Endothelial cell of umbilical vein (primary cell): ENCODE measurements at regions not wholly inside any gene's neighbourhood (a gene's known extent, or its start where the extent isn't known, plus 50 kb on each side); places are given as distances from the start of the nearest gene placed in this dataset.

Source experiments
- BruUV-seq: library from RNA; stranded (reverse); fragments of 400-500 nt; replicated peaks from 2 replicates; lab custom pipeline; 2021; lab: Mats Ljungman, UMichigan
- CTCF ChIA-PET: fragments of 300-600, 350-600 bp; sonication (Branson Sonifier 250); formaldehyde crosslinking; loops from one replicate; lab custom pipeline; 2021; ENCODE audit warnings: antibody characterized with exemption, inconsistent platforms; lab: Charles Lee
- POLR2A ChIA-PET: fragments of 300-600, 350-600 bp; sonication (Branson Sonifier 250); formaldehyde crosslinking; loops from one replicate; lab custom pipeline; 2021; ENCODE audit warnings: antibody characterized with exemption, inconsistent platforms; lab: Charles Lee
- DNase-seq: peaks from one replicate; pipeline ENCODE4 v3.0.0-alpha.2; 2011; ENCODE audit warnings: low read depth, low spot score
- FAIRE-seq: peaks from 2 replicates; lab custom pipeline; 2011; peaks lifted over from hg19 to GRCh38; lab: Jason Lieb, UNC
- H2AFZ ChIP-seq: 2 replicates; pipeline ENCODE4 v1.6.0; 2012; ENCODE audit warnings: low read depth, low read length, control low read depth, inconsistent platforms
- H3K27ac ChIP-seq: 2 replicates; pipeline ENCODE4 v1.5.1; 2011; ENCODE audit warnings: low read depth, mild to moderate bottlenecking, control low read depth, low read length, moderate library complexity; ENCODE audit not compliant: insufficient read depth
- H3K27me3 ChIP-seq, 2 experiments: 2 replicates each; pipeline versions ENCODE4 v1.6.0 to v1.6.1; 2011; ENCODE audit warnings: low read length in 2 of 2, mixed read lengths in 1 of 2; ENCODE audit not compliant: control insufficient read depth in 2 of 2, insufficient read depth in 2 of 2
- H3K36me3 ChIP-seq, 2 experiments: 2 replicates in 1 of 2; 3 replicates in 1 of 2; pipeline ENCODE4 v1.5.1; 2011; ENCODE audit warnings: low read length in 2 of 2, mild to moderate bottlenecking in 1 of 2, moderate library complexity in 1 of 2; ENCODE audit not compliant: control insufficient read depth in 2 of 2, insufficient read depth in 2 of 2; ENCODE audit errors: extremely low read depth in 1 of 2
- H3K4me1 ChIP-seq: 3 replicates; pipeline ENCODE4 v1.5.1; 2011; ENCODE audit warnings: mild to moderate bottlenecking, low read length; ENCODE audit not compliant: control insufficient read depth, insufficient read depth; ENCODE audit errors: extremely low read depth
- H3K4me2 ChIP-seq: 2 replicates; pipeline ENCODE4 v1.6.1; 2011; ENCODE audit warnings: low read length, control low read depth, mixed read lengths; ENCODE audit not compliant: insufficient read depth
- H3K4me3 ChIP-seq, 3 experiments: fragments of 200-600 bp in 1 of 3; sonication (generic), shearing (Covaris generic) in 1 of 3; replicated peaks in 1 of 3; 2 replicates each; pipeline ENCODE4 v1.5.1; 2011 to 2016; ENCODE audit warnings: control low read depth in 3 of 3, low read length in 3 of 3, mild to moderate bottlenecking in 2 of 3, inconsistent platforms in 1 of 3, low read depth in 1 of 3, moderate library complexity in 1 of 3; ENCODE audit not compliant: insufficient read depth in 1 of 3
- H3K79me2 ChIP-seq: 2 replicates; pipeline ENCODE4 v1.6.0; 2012; ENCODE audit warnings: low read length, inconsistent platforms; ENCODE audit not compliant: control insufficient read depth, insufficient read depth
- H3K9ac ChIP-seq: replicated peaks from 2 replicates; pipeline ENCODE3; 2011; ENCODE audit warnings: low read length, control low read depth; ENCODE audit not compliant: insufficient read depth; ENCODE audit errors: extremely low read depth
- H3K9me1 ChIP-seq: replicated peaks from 3 replicates; pipeline ENCODE4 v1.6.0; 2011; ENCODE audit warnings: mild to moderate bottlenecking, low read length; ENCODE audit not compliant: control insufficient read depth, insufficient read depth; ENCODE audit errors: extremely low read depth
- H3K9me3 ChIP-seq: replicated peaks from 2 replicates; pipeline ENCODE4 v1.5.1; 2012; ENCODE audit warnings: low read length, inconsistent platforms; ENCODE audit not compliant: control insufficient read depth, insufficient read depth
- H4K20me1 ChIP-seq: replicated peaks from 2 replicates; pipeline ENCODE3; 2011; ENCODE audit warnings: mild to moderate bottlenecking, low read length; ENCODE audit not compliant: control insufficient read depth, insufficient read depth; ENCODE audit errors: extremely low read depth
- EZH2 ChIP-seq: IDR thresholded peaks from 2 replicates; pipeline ENCODE4 v1.6.1; 2012; ENCODE audit warnings: borderline replicate concordance, low read depth, mild to moderate bottlenecking, moderate library complexity, low read length, inconsistent platforms; ENCODE audit not compliant: severe bottlenecking
- FOS ChIP-seq: IDR thresholded peaks from 2 replicates; pipeline ENCODE4 v1.6.1; 2011; ENCODE audit warnings: mild to moderate bottlenecking, low read length, moderate library complexity, borderline replicate concordance; ENCODE audit not compliant: insufficient read depth
- GATA2 ChIP-seq: IDR thresholded peaks from 2 replicates; pipeline ENCODE4 v1.7.0; 2011; ENCODE audit warnings: low read depth, mild to moderate bottlenecking, moderate library complexity, mixed read lengths, low read length; ENCODE audit not compliant: insufficient read length, insufficient read depth
- JUN ChIP-seq: IDR thresholded peaks from 2 replicates; pipeline ENCODE4 v1.6.1; 2011; ENCODE audit warnings: borderline replicate concordance, low read depth; ENCODE audit not compliant: insufficient read length, insufficient read depth
- MYC ChIP-seq: IDR thresholded peaks from one replicate; pipeline ENCODE4 v1.6.1; 2011; ENCODE audit warnings: mild to moderate bottlenecking, low read depth, low read length
- POLR2A ChIP-seq: IDR thresholded peaks from 2 replicates; pipeline ENCODE4 v1.6.1; 2012; ENCODE audit warnings: low read depth, mild to moderate bottlenecking, control low read depth, low read length
- POLR2AphosphoS5 ChIP-seq: IDR thresholded peaks from 2 replicates; pipeline ENCODE4 v1.6.1; 2012; ENCODE audit warnings: low read depth, mild to moderate bottlenecking, control low read depth, low read length, moderate library complexity; ENCODE audit not compliant: insufficient read depth
- dilution Hi-C: fragments of 300-500 bp; cut with MboI; formaldehyde crosslinking; loops from one replicate; pipeline ENCODE4 v1.15.0; 2019; ENCODE audit warnings: low sequenced_read_pairs; ENCODE audit not compliant: extremely low pct_ligation_motif_present
- intact Hi-C: fragments of 100-400 bp; cut with micrococcal nuclease; formaldehyde crosslinking; loops from one replicate; pipeline ENCODE4 v1.10.0; 2022
- TF ChIP-seq, protein P1 (sequence below): IDR thresholded peaks from 2 replicates; pipeline ENCODE4 v1.6.1; 2011; ENCODE audit not compliant: insufficient read depth, insufficient read length
- TF ChIP-seq, protein P2 (sequence below), 2 donors: IDR thresholded peaks; 1 replicate in 1 of 2; 2 replicates in 1 of 2; pipeline ENCODE4 v1.5.1; 2011; ENCODE audit warnings: low read length in 2 of 2, mild to moderate bottlenecking in 2 of 2, moderate library complexity in 2 of 2, control low read depth in 1 of 2, inconsistent platforms in 1 of 2, low read depth in 1 of 2; ENCODE audit not compliant: insufficient read depth in 1 of 2; ENCODE audit errors: extremely low read depth in 1 of 2

DNA sequence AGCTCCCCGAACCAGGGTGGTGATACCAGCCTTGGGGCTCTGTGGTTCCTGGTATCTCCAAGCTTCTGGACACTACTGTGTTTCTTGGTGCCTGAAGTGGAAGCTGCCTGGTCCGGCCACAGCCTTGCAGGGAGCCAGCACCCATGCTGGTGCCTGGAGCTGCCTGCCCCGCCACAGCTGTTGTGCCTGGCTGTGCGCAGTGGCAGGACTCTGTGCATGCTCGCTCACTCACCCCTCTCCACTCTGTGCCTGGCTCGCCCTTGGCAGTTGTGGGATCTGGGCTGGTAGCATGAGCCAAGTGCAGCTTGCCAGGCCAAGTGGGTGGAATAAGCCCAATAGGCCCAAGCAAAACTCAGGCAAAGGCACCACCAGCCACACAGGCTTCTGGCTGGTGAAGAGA is 1225.3 kb downstream of the SLITRK5 start:
- no peak overlapping the region for H3K27ac ChIP-seq
- intact Hi-C loops = no loop called here
- BruUV-seq = no TSS peak
- no peak overlapping the region for H3K4me2 ChIP-seq
- H3K4me3 ChIP-seq = no peak overlapping the region
- H3K9me3 ChIP-seq = peaks cover 3% of the 10 kb centered on the region
- H3K4me1 ChIP-seq = no peaks in the 10 kb centered on the region
- ChIA-PET CTCF (interaction anchor here (1.0 kb wide), 1 partner anchor 11 kb away, joined by 3 read pairs; no protein-coding TSS in a partner anchor), POLR2A (no interaction called here)
- DNase-seq = no peak
- H3K27me3 ChIP-seq = no peaks in the 10 kb centered on the region
- no peaks in the 10 kb centered on the region for H3K79me2 ChIP-seq
- no peaks in the 10 kb centered on the region for H4K20me1 ChIP-seq
- H3K9ac ChIP-seq = no peak overlapping the region
- no peak for FAIRE-seq
- no peak overlapping the region for H2AFZ ChIP-seq
- no peaks in the 10 kb centered on the region for H3K36me3 ChIP-seq
- dilution Hi-C loops = no loop called here
- TF ChIP-seq POLR2A (no peak), JUN (no peak), EZH2 (no peak), GATA2 (no peak), POLR2AphosphoS5 (no peak), MYC (no peak), FOS (no peak)
- TF ChIP-seq, protein P1, sequence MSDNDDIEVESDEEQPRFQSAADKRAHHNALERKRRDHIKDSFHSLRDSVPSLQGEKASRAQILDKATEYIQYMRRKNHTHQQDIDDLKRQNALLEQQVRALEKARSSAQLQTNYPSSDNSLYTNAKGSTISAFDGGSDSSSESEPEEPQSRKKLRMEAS = no peak
- TF ChIP-seq, protein P2, sequence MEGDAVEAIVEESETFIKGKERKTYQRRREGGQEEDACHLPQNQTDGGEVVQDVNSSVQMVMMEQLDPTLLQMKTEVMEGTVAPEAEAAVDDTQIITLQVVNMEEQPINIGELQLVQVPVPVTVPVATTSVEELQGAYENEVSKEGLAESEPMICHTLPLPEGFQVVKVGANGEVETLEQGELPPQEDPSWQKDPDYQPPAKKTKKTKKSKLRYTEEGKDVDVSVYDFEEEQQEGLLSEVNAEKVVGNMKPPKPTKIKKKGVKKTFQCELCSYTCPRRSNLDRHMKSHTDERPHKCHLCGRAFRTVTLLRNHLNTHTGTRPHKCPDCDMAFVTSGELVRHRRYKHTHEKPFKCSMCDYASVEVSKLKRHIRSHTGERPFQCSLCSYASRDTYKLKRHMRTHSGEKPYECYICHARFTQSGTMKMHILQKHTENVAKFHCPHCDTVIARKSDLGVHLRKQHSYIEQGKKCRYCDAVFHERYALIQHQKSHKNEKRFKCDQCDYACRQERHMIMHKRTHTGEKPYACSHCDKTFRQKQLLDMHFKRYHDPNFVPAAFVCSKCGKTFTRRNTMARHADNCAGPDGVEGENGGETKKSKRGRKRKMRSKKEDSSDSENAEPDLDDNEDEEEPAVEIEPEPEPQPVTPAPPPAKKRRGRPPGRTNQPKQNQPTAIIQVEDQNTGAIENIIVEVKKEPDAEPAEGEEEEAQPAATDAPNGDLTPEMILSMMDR (IDR thresholded peaks at IDR 0.05; ENCODE audit: extremely low read depth in 1 of 2, insufficient read depth in 1 of 2, low read depth in 1 of 2, low read length in 2 of 2) = no peak
- H3K9me1 ChIP-seq = no peaks in the 10 kb centered on the region
